Lower leg skin (tissue), 4 donors: ENCODE measurements at regions not wholly inside any gene's neighbourhood (a gene's known extent, or its start where the extent isn't known, plus 50 kb on each side); places are given as distances from the start of the nearest gene placed in this dataset.

ENCODE experiments used
- DNase-seq, 2 donors: peaks; one replicate each; pipeline ENCODE4 v3.0.0-alpha.2; 2019; ENCODE audit warnings: low spot score in 2 of 2
- H3K4me3 ChIP-seq: fragments of 200-600 bp; sonication (generic); 2 replicates; pipeline ENCODE4 v1.5.1; 2017; ENCODE audit warnings: mild to moderate bottlenecking, low read depth; ENCODE audit not compliant: poor library complexity, severe bottlenecking
- CTCF ChIP-seq, 3 donors: fragments of 450-650 bp; IDR thresholded peaks; one replicate each; pipeline ENCODE4 v1.5.1; 2016; ENCODE audit warnings: antibody characterized with exemption in 3 of 3, mild to moderate bottlenecking in 3 of 3, moderate library complexity in 2 of 3
- POLR2A ChIP-seq, 2 donors: fragments of 450-650 bp; IDR thresholded peaks; one replicate each; pipeline ENCODE4 v1.6.1; 2016 to 2017; ENCODE audit warnings: antibody characterized with exemption in 2 of 2, mild to moderate bottlenecking in 1 of 2, moderate library complexity in 1 of 2
- WGBS, 2 donors: methylation state at CpG; one replicate each; pipeline ENCODE4 v1.1.5; 2018; 5-methylcytosine and 5-hydroxymethylcytosine counted together
- intact Hi-C: fragments of 100-400 bp; cut with DNase I; formaldehyde crosslinking; loops from one replicate; pipeline ENCODE4 v1.15.0; 2023; ENCODE audit warnings: low total_unique reads

- no peak overlapping the region for H3K4me3 ChIP-seq
- no peak for TF ChIP-seq CTCF (IDR thresholded peaks at IDR 0.05)
- no peak for TF ChIP-seq POLR2A (IDR thresholded peaks at IDR 0.05)
- 90 to 93% methylated on average over 5 of the region's 5 CpGs for WGBS, 2 donors
- DNase-seq = no peak
- intact Hi-C loops = loop anchor here (10.0 kb wide), 1 partner anchor 371 kb away; no protein-coding TSS in a partner anchor
These were observed 88.8 kb downstream of the ANKRD10 start for GRCh38 chr13:110826101-110826500.

GRCh38 chr13:110826861-110827672 is 87.8 kb downstream of the ANKRD10 start:
- WGBS, 2 donors = 83 to 87% methylated on average over 4 of the region's 4 CpGs
- no peak overlapping the region for H3K4me3 ChIP-seq
- no peak for DNase-seq
- intact Hi-C loops = loop anchor here (10.0 kb wide), 1 partner anchor 372 kb away; no protein-coding TSS in a partner anchor
- TF ChIP-seq POLR2A (IDR thresholded peaks at IDR 0.05) = no peak
- no peak for TF ChIP-seq CTCF (IDR thresholded peaks at IDR 0.05)
